ENCODE measurements at regions not wholly inside any gene's neighbourhood (a gene's known extent, or its start where the extent isn't known, plus 50 kb on each side); places are given as distances from the start of the nearest gene placed in this dataset.
A peak's percentile ranks its signal among the peaks of the same experiment; 100 is the strongest.

GRCh38 chr6:7045331-7045730 lies 62.4 kb upstream of the RREB1 start:
- TF ChIP-seq ZNF274 (IDR thresholded peaks at IDR 0.05; ENCODE audit: low read depth, low read length): no peak
- no peak overlapping the region for H3K4me3 ChIP-seq (ENCODE audit: low read length)

DNA sequence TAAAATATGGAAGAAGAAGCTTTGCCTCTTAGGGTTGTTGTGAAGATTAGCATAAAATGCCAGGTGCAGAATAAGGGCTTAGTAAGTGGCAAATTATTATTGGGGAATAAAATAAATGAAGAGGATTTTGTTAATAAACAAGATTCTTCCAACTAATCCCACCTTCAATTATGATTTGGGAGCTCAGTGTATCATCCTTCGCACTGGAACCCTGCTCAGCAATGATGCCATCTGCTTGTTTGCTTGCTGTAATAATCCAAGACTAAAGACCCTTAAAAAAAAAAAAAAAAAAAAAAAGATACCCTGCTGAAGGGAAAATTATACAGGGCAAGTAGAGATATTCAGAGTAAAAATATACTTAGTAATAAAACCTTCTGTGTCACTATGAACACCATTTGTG lies 62.0 kb upstream of the RREB1 start:
- no peak overlapping the region for H3K4me3 ChIP-seq (ENCODE audit: low read length)
- TF ChIP-seq ZNF274 (IDR thresholded peaks at IDR 0.05; ENCODE audit: low read depth, low read length): no peak

GRCh38 chr6:7047128-7047527 lies 60.6 kb upstream of the RREB1 start:
- no peak for TF ChIP-seq ZNF274 (IDR thresholded peaks at IDR 0.05; ENCODE audit: low read depth, low read length)
- no peak overlapping the region for H3K4me3 ChIP-seq (ENCODE audit: low read length)

DNA sequence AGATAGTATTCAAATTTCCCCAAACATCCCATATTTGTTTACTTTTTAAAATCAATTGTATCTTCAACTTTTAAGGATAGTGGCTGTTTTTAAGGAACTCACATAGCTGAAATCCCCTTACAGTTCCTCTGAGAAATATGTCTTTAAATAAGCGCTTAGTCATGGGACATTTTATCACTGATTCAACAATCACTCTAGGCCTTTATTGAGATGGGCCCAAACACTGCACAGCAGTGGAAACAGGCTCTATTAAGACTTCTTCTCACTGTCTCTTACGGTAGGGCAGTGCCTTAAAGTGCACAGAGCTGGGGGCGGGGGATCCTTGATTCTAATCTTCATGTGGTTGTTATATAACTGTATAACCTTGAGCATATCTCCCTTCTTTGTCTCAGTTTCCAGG lies 59.8 kb upstream of the RREB1 start:
- H3K4me3 ChIP-seq (ENCODE audit: low read length): no peak overlapping the region
- TF ChIP-seq ZNF274 (IDR thresholded peaks at IDR 0.05; ENCODE audit: low read depth, low read length): no peak

DNA sequence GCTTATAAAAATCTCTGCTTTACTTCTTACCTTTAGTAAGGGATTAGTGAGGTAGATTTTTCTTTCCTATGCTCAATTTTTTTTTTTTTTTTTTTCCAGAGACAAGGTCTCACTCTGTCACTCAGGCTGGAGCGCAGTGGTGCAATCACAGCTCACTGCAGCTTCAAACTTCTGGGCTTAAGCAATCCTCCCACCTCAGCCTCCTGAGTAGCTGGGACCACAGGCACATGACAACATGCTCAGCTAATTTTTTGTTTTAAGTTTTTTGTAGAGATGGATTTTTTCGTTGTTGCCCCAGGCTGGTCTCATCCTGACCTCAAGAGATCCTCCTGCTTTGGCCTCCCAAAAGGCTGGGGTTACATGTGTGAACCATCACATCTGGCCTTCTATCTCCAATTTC lies 58.9 kb upstream of the RREB1 start:
- no peak for TF ChIP-seq ZNF274 (IDR thresholded peaks at IDR 0.05; ENCODE audit: low read depth, low read length)
- no peak overlapping the region for H3K4me3 ChIP-seq (ENCODE audit: low read length)

GRCh38 chr6:7050004-7050403 lies 57.8 kb upstream of the RREB1 start:
- H3K4me3 ChIP-seq (ENCODE audit: low read length): no peak overlapping the region
- no peak for TF ChIP-seq ZNF274 (IDR thresholded peaks at IDR 0.05; ENCODE audit: low read depth, low read length)

GRCh38 chr6:7050872-7051779 lies 56.6 kb upstream of the RREB1 start:
- H3K4me3 ChIP-seq (ENCODE audit: low read length): peak overlapping the region; percentile 37; the same call in 1 of the 2 replicates
- no peak for TF ChIP-seq ZNF274 (IDR thresholded peaks at IDR 0.05; ENCODE audit: low read depth, low read length)

DNA sequence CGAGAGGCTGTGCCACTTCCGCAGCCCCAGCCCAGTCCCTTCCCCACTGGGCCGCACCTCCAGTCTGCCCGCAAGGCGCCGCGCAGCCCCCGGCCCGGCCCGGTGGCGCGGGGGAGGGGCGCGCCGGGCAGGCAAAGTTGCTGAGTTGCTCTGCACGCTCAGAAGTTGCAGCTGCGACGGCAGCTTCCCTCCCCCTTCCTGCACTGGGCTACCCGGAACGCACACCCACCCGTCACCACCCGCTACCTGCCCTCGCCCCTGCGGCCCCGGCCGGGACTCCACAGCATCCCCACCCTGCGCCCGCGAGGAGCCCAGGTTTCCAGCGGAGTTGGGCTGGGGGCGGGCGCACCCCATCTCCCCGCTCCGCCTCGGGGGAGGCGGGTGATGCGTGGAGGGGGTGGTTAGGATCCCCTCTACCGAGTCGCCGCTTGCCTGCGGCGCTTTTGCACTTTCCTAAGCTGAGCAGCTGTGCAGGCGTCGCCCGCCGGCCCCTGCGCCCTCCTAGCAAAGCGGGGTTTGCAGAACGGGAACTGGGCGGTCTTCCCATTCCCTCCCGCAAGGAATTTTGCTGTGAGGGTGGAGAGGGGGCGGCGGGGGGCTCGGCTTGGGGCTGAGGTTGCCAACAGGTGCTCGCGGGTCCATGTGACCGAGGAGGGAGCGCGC lies 55.9 kb upstream of the RREB1 start:
- no peak for TF ChIP-seq ZNF274 (IDR thresholded peaks at IDR 0.05; ENCODE audit: low read depth, low read length)
- peak overlapping the region; percentile 37; the same call in 1 of the 2 replicates for H3K4me3 ChIP-seq (ENCODE audit: low read length)

GRCh38 chr6:7052443-7053011 lies 55.2 kb upstream of the RREB1 start:
- TF ChIP-seq ZNF274 (IDR thresholded peaks at IDR 0.05; ENCODE audit: low read depth, low read length): no peak

DNA sequence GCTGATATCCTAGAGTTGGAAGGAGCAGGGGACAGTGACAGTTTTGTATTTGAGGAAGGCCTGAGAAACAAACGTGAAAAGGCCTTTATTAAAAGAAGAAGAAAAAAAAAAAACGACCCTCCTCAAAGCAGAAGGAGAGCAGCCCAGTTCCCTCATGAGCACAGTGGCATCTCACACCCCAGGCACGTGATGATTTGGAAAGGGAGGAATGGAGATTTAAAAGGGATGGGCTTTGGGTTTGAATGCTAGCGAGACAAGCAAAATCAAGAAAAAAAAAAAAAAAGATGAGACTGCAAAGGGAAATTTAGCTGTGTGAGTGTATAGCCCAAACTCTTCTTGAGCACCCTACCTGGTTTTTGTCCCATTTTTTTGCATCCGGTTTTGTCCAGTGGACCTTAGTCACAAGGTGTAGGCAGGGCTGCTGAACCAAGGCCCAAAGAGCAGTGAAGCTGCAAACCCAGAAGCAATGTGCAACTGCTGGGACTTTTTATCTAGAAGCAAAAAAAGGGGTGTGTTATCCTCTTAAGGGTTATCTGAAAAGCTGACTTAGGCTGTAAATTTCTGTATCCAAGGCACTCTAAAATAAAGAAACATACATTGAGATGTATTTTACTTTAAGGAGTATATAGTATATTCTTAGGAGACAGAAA lies 54.5 kb upstream of the RREB1 start:
- no peak overlapping the region for H3K4me3 ChIP-seq (ENCODE audit: low read length)
- TF ChIP-seq ZNF274 (IDR thresholded peaks at IDR 0.05; ENCODE audit: low read depth, low read length): no peak

More at GRCh38 chr6:7052443-7053011, 55.2 kb upstream of the RREB1 start:
- no peak overlapping the region for H3K4me3 ChIP-seq (ENCODE audit: low read length)
